ENCODE measurements at regions not wholly inside any gene's neighbourhood (a gene's known extent, or its start where the extent isn't known, plus 50 kb on each side); places are given as distances from the start of the nearest gene placed in this dataset.
A peak's percentile ranks its signal among the peaks of the same experiment; 100 is the strongest.

GRCh38 chr7:115191526-115191925 is 269.6 kb downstream of the MDFIC start:
- Histone ChIP-seq H3F3A (ENCODE audit: insufficient read depth, low read length, poor library complexity, severe bottlenecking) (no peaks in the 10 kb centered on the region), H3K9me2 (ENCODE audit: insufficient read depth, low read length) (no peaks in the 10 kb centered on the region), H2AFZ (ENCODE audit: low read depth, low read length) (no peak overlapping the region), H3K27me3 (ENCODE audit: insufficient read depth, low read depth, low read length) (no peaks in the 10 kb centered on the region), H3K9me3 (ENCODE audit: low read length) (no peaks in the 10 kb centered on the region), H3K4me2 (ENCODE audit: low read length) (peak overlapping the region; percentile 20), H3K79me2 (replicated peaks; ENCODE audit: insufficient read depth, low read length) (no peaks in the 10 kb centered on the region), H3K4me3 (ENCODE audit: low read length) (no peak overlapping the region), H3K27ac (ENCODE audit: low read length) (no peak overlapping the region), H3K36me3 (ENCODE audit: insufficient read depth, low read length) (no peaks in the 10 kb centered on the region), H3K9ac (ENCODE audit: low read length) (no peak overlapping the region), H4K20me1 (ENCODE audit: insufficient read depth) (no peaks in the 10 kb centered on the region)
- no peak for TF ChIP-seq SMC3 (conservative IDR thresholded peaks at IDR 0.05; ENCODE audit: poor library complexity)
- TF ChIP-seq POLR2AphosphoS5 (IDR thresholded peaks at IDR 0.05) = peak; percentile 51

DNA sequence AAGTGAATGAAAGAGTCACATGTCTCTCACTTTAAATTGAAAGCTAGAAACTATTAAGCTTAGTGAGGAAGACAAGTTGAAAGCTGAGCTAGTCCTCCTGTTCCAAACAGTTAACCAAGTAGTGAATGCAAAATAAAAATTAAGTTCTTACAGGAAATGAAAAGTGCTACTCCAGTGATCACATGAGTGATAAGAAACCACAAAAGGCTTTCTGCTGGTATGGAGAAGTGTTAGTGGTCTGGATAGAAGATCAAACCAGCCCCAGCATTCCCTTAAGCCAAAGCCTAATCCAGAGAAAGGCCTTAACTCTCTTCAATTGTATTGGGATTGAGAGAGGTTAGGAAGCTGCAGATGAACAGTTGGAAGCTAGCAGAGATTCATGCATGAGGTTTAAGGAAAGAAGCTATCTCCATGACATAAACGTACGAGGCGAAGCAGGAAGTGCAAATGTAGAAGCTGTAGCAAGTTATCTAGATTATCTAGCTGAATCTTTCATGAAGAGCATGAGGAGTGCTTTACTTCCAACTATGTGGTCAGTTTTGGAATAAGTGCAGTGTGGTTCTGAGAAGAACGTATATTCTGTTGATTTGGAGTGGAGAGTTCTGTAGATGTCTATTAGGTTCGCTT is 261.6 kb downstream of the MDFIC start:
- Histone ChIP-seq H3K27ac (ENCODE audit: low read length) (no peak overlapping the region), H3K9me3 (ENCODE audit: low read length) (no peaks in the 10 kb centered on the region), H3K79me2 (replicated peaks; ENCODE audit: insufficient read depth, low read length) (no peaks in the 10 kb centered on the region), H3K4me2 (ENCODE audit: low read length) (no peak overlapping the region), H3K9ac (ENCODE audit: low read length) (no peak overlapping the region), H3K4me3 (ENCODE audit: low read length) (no peak overlapping the region), H2AFZ (ENCODE audit: low read depth, low read length) (no peak overlapping the region), H3F3A (ENCODE audit: insufficient read depth, low read length, poor library complexity, severe bottlenecking) (no peaks in the 10 kb centered on the region), H4K20me1 (ENCODE audit: insufficient read depth) (no peaks in the 10 kb centered on the region), H3K9me2 (ENCODE audit: insufficient read depth, low read length) (no peaks in the 10 kb centered on the region), H3K36me3 (ENCODE audit: insufficient read depth, low read length) (no peaks in the 10 kb centered on the region), H3K27me3 (ENCODE audit: insufficient read depth, low read depth, low read length) (no peaks in the 10 kb centered on the region)
- TF ChIP-seq TAF1 (IDR thresholded peaks at IDR 0.05; ENCODE audit: low read depth) = no peak
- TF ChIP-seq MXI1 (conservative IDR thresholded peaks at IDR 0.05; ENCODE audit: poor library complexity, severe bottlenecking) = no peak
- TF ChIP-seq EZH2 (IDR thresholded peaks at IDR 0.05; ENCODE audit: borderline replicate concordance, insufficient read depth, low read length, poor library complexity, severe bottlenecking) = no peak

- H3K4me2 ChIP-seq (ENCODE audit: low read length) = no peak overlapping the region
- no peaks in the 10 kb centered on the region for H4K20me1 ChIP-seq (ENCODE audit: insufficient read depth)
- no peaks in the 10 kb centered on the region for H3K27me3 ChIP-seq (ENCODE audit: insufficient read depth, low read depth, low read length)
- H3K9me3 ChIP-seq (ENCODE audit: low read length) = no peaks in the 10 kb centered on the region
- H3K4me3 ChIP-seq (ENCODE audit: low read length) = no peak overlapping the region
- no peak overlapping the region for H3K27ac ChIP-seq (ENCODE audit: low read length)
- no peaks in the 10 kb centered on the region for H3K36me3 ChIP-seq (ENCODE audit: insufficient read depth, low read length)
- H3K9me2 ChIP-seq (ENCODE audit: insufficient read depth, low read length) = no peaks in the 10 kb centered on the region
- H3K79me2 ChIP-seq (replicated peaks; ENCODE audit: insufficient read depth, low read length) = no peaks in the 10 kb centered on the region
- TF ChIP-seq EZH2 (IDR thresholded peaks at IDR 0.05; ENCODE audit: borderline replicate concordance, insufficient read depth, low read length, poor library complexity, severe bottlenecking) = no peak
- TF ChIP-seq, protein P1, sequence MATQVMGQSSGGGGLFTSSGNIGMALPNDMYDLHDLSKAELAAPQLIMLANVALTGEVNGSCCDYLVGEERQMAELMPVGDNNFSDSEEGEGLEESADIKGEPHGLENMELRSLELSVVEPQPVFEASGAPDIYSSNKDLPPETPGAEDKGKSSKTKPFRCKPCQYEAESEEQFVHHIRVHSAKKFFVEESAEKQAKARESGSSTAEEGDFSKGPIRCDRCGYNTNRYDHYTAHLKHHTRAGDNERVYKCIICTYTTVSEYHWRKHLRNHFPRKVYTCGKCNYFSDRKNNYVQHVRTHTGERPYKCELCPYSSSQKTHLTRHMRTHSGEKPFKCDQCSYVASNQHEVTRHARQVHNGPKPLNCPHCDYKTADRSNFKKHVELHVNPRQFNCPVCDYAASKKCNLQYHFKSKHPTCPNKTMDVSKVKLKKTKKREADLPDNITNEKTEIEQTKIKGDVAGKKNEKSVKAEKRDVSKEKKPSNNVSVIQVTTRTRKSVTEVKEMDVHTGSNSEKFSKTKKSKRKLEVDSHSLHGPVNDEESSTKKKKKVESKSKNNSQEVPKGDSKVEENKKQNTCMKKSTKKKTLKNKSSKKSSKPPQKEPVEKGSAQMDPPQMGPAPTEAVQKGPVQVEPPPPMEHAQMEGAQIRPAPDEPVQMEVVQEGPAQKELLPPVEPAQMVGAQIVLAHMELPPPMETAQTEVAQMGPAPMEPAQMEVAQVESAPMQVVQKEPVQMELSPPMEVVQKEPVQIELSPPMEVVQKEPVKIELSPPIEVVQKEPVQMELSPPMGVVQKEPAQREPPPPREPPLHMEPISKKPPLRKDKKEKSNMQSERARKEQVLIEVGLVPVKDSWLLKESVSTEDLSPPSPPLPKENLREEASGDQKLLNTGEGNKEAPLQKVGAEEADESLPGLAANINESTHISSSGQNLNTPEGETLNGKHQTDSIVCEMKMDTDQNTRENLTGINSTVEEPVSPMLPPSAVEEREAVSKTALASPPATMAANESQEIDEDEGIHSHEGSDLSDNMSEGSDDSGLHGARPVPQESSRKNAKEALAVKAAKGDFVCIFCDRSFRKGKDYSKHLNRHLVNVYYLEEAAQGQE (IDR thresholded peaks at IDR 0.05; ENCODE audit: borderline replicate concordance) = peak; percentile 39
- no peak overlapping the region for H3K9ac ChIP-seq (ENCODE audit: low read length)
- H2AFZ ChIP-seq (ENCODE audit: low read depth, low read length) = no peak overlapping the region
- H3F3A ChIP-seq (ENCODE audit: insufficient read depth, low read length, poor library complexity, severe bottlenecking) = no peaks in the 10 kb centered on the region
These were observed 256.9 kb downstream of the MDFIC start for GRCh38 chr7:115178835-115179234.

All from neural cell (in vitro differentiated cells).